Uterus (tissue), 3 donors: ENCODE measurements at regions not wholly inside any gene's neighbourhood (a gene's known extent, or its start where the extent isn't known, plus 50 kb on each side); places are given as distances from the start of the nearest gene placed in this dataset.

Experiments used
- DNase-seq, 2 donors: peaks; one replicate each; pipeline ENCODE4 v3.0.0-alpha.2; 2019 to 2020
- H3K27ac ChIP-seq, 2 donors: fragments of 200-600 bp; sonication (generic); 1 replicate in 1 of 2; 2 replicates in 1 of 2; pipeline ENCODE4 v1.5.1; 2016 to 2018
- H3K27me3 ChIP-seq, 2 donors: fragments of 200-600 bp; sonication (generic); one replicate each; pipeline ENCODE4 v1.5.1; 2018 to 2019; ENCODE audit warnings: control low read depth in 1 of 2
- H3K36me3 ChIP-seq, 2 donors: fragments of 200-600 bp; sonication (generic); one replicate each; pipeline ENCODE4 v1.5.1; 2019; ENCODE audit warnings: control low read depth in 1 of 2
- H3K4me1 ChIP-seq, 2 donors: fragments of 200-600 bp; sonication (generic); one replicate each; pipeline ENCODE4 v1.5.1; 2018 to 2019; ENCODE audit warnings: control low read depth in 1 of 2
- H3K4me3 ChIP-seq, 2 donors: fragments of 200-600 bp; sonication (generic); 1 replicate in 1 of 2; 2 replicates in 1 of 2; pipeline ENCODE4 v1.5.1; 2018 to 2019; ENCODE audit warnings: mild to moderate bottlenecking in 1 of 2
- H3K9me3 ChIP-seq, 2 donors: fragments of 200-600 bp; sonication (generic); one replicate each; pipeline ENCODE4 v1.5.1; 2019; ENCODE audit warnings: control low read depth in 1 of 2
- CTCF ChIP-seq, 4 experiments: fragments of 200-600 bp in 2 of 4; fragments of 450-650 bp in 2 of 4; sonication (generic) in 2 of 4; IDR thresholded peaks; one replicate each; pipeline ENCODE4 v1.5.1; 2016 to 2019; ENCODE audit warnings: antibody characterized with exemption in 4 of 4, mild to moderate bottlenecking in 2 of 4, moderate library complexity in 1 of 4
- POLR2A ChIP-seq, 2 donors: fragments of 450-650 bp; IDR thresholded peaks; one replicate each; pipeline ENCODE4 v1.6.1; 2016; ENCODE audit warnings: antibody characterized with exemption in 2 of 2, mild to moderate bottlenecking in 1 of 2, moderate library complexity in 1 of 2
- intact Hi-C: fragments of 100-400 bp; cut with DNase I; formaldehyde crosslinking; loops from one replicate; pipeline ENCODE4 v1.15.1; 2023; ENCODE audit warnings: low total_unique reads
- donor health status: DM: yes; HTN: yes; CAD: no.

GRCh38 chr12:60216226-60216625 is 620.4 kb downstream of the SLC16A7 start:
- H3K36me3 ChIP-seq = no peaks in the 10 kb centered on the region
- H3K27ac ChIP-seq = no peak overlapping the region
- no peak overlapping the region for H3K4me3 ChIP-seq
- no peaks in the 10 kb centered on the region for H3K9me3 ChIP-seq
- H3K27me3 ChIP-seq = no peaks in the 10 kb centered on the region
- TF ChIP-seq POLR2A (IDR thresholded peaks at IDR 0.05) (no peak), CTCF (IDR thresholded peaks at IDR 0.05) (no peak)
- DNase-seq = no peak
- intact Hi-C loops = no loop called here
- no peaks in the 10 kb centered on the region for H3K4me1 ChIP-seq

- Histone ChIP-seq H3K27me3 (no peaks in the 10 kb centered on the region), H3K9me3 (no peaks in the 10 kb centered on the region), H3K4me1 (no peaks in the 10 kb centered on the region), H3K36me3 (no peaks in the 10 kb centered on the region), H3K4me3 (no peak overlapping the region), H3K27ac (no peak overlapping the region)
- intact Hi-C loops = no loop called here
- no peak for DNase-seq
- no peak for TF ChIP-seq POLR2A (IDR thresholded peaks at IDR 0.05)
- no peak for TF ChIP-seq CTCF (IDR thresholded peaks at IDR 0.05)
Observed at GRCh38 chr12:60223242-60223641, 627.4 kb downstream of the SLC16A7 start.

DNA sequence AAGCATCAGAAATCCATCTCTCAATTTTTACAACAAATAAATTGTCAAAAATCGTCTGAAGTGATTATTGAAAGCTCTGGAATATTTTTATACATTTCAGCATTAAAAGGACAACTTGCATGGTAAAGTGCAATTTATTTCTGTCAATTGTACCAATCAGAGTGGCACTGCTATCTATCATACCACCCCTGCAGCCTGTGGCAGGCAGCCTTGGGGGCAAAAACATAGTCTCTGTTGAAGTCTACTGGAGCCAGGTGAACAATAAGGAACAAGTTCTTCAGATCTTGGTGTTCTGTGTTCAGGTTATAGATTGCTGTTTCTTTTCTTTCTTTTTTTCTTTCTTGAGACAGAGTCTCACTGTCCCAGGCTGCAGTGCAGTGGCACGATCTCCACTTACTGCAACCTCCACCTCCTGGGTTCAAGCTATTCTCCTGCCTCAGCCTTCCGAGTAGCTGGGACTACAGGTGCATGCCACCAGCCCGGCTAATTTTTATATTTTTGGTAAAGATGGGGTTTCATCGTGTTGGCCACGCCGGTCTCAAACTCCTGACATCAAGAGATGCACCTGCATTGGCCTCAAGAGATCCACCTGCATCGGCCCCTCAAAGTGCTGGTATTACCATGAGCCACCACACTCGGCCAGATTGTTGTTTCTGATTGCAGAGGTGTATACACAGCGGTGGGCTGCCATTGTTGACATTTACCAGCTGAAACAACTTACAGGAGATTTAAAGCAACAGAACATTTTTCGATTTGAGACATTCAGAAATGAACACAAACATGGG is 629.6 kb downstream of the SLC16A7 start:
- H3K4me1 ChIP-seq = no peaks in the 10 kb centered on the region
- intact Hi-C loops = no loop called here
- H3K27ac ChIP-seq = no peak overlapping the region
- no peak overlapping the region for H3K4me3 ChIP-seq
- no peaks in the 10 kb centered on the region for H3K27me3 ChIP-seq
- H3K36me3 ChIP-seq = no peaks in the 10 kb centered on the region
- TF ChIP-seq POLR2A (IDR thresholded peaks at IDR 0.05) = no peak
- no peak for TF ChIP-seq CTCF (IDR thresholded peaks at IDR 0.05)
- no peaks in the 10 kb centered on the region for H3K9me3 ChIP-seq
- no peak for DNase-seq

DNA sequence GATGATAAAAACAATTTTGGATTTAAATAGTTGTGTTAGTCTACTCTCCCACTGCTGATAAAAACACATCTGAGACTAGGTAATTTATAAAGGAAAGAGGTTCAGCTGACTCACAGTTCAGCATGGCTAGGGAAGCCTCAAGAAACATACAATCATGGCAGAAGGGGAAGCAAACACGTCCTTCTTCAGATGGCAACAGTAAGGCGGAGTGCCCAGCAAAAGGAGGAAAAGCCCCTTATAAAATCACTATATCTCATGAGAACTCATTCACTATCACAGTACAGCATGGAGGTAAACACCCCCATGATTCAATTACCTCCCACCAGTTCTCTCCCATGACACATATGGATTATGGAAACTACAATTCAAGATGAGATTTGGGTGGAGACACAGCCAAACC is 632.1 kb downstream of the SLC16A7 start:
- Histone ChIP-seq H3K4me1 (no peaks in the 10 kb centered on the region), H3K36me3 (no peaks in the 10 kb centered on the region), H3K4me3 (no peak overlapping the region), H3K27me3 (no peaks in the 10 kb centered on the region), H3K27ac (no peak overlapping the region), H3K9me3 (no peaks in the 10 kb centered on the region)
- no peak for DNase-seq
- intact Hi-C loops = no loop called here
- no peak for TF ChIP-seq CTCF (IDR thresholded peaks at IDR 0.05)
- no peak for TF ChIP-seq POLR2A (IDR thresholded peaks at IDR 0.05)

DNA sequence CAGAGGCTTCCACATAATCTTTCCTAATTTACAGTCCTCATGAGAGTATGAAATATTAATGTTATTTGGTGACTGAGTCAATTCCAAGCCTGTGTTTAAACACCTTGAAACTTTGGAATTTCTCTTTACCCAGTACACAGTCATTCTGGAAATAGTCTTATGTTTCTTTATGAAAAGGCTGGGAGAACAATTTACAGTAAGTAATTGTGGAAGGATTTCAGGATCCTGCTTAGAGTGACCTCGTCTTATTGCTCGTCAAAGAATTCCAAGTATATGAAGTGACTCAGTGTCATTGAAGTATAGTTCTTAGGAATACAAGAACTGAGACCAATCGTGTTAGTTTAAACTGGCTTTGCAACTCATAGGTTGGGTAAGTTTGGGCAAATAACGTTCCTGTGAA is 634.2 kb downstream of the SLC16A7 start:
- intact Hi-C loops = no loop called here
- Histone ChIP-seq H3K27me3 (no peaks in the 10 kb centered on the region), H3K27ac (no peak overlapping the region), H3K4me3 (no peak overlapping the region), H3K36me3 (no peaks in the 10 kb centered on the region), H3K4me1 (no peaks in the 10 kb centered on the region), H3K9me3 (no peaks in the 10 kb centered on the region)
- DNase-seq = no peak
- TF ChIP-seq POLR2A (IDR thresholded peaks at IDR 0.05) = no peak
- TF ChIP-seq CTCF (IDR thresholded peaks at IDR 0.05) = no peak
